GM23338 (cell line): ENCODE measurements at regions not wholly inside any gene's neighbourhood (a gene's known extent, or its start where the extent isn't known, plus 50 kb on each side); places are given as distances from the start of the nearest gene placed in this dataset.

Experiments used
- ATAC-seq: fragments of 200-7000 bp; cut with Tn5 transposase; 3 replicates; pipeline ENCODE4 v1.9.1; 2020
- DNase-seq: peaks from one replicate; pipeline ENCODE4 v3.0.0-alpha.2; 2015; ENCODE audit warnings: low spot score
- H2AFZ ChIP-seq: fragments of 200-600 bp; sonication (generic); 2 replicates; pipeline ENCODE4 v1.8.0; 2016; ENCODE audit warnings: antibody characterized with exemption, mild to moderate bottlenecking, moderate library complexity
- H3F3A ChIP-seq: fragments of 200-600 bp; sonication (generic); replicated peaks from 2 replicates; pipeline ENCODE4 v1.8.0; 2017; ENCODE audit warnings: antibody characterized with exemption, mixed run types, low read depth
- H3K27ac ChIP-seq: fragments of 200-600 bp; sonication (generic); 2 replicates; pipeline ENCODE4 v1.6.1; 2016; ENCODE audit warnings: low read depth
- H3K27me3 ChIP-seq: fragments of 200-600 bp; sonication (generic); 2 replicates; pipeline ENCODE4 v1.8.0; 2016; ENCODE audit warnings: mild to moderate bottlenecking, mixed run types, moderate library complexity; ENCODE audit not compliant: insufficient read depth
- H3K36me3 ChIP-seq: fragments of 200-600 bp; sonication (generic); 2 replicates; pipeline ENCODE4 v1.8.0; 2016; ENCODE audit warnings: mild to moderate bottlenecking; ENCODE audit not compliant: insufficient read depth
- H3K4me1 ChIP-seq: fragments of 200-600 bp; sonication (generic); 2 replicates; pipeline ENCODE4 v1.8.0; 2016; ENCODE audit warnings: mild to moderate bottlenecking, moderate library complexity; ENCODE audit not compliant: insufficient read depth
- H3K4me2 ChIP-seq: fragments of 200-600 bp; sonication (generic); 2 replicates; pipeline ENCODE4 v1.7.1; 2017; ENCODE audit warnings: mixed run types
- H3K4me3 ChIP-seq: fragments of 200-600 bp; sonication (generic); 2 replicates; pipeline ENCODE4 v1.6.1; 2016; ENCODE audit warnings: mixed run types
- H3K79me2 ChIP-seq: fragments of 200-600 bp; sonication (generic); replicated peaks from 2 replicates; pipeline ENCODE4 v1.8.0; 2017; ENCODE audit warnings: mild to moderate bottlenecking; ENCODE audit not compliant: insufficient read depth
- H3K9me2 ChIP-seq: fragments of 200-600 bp; sonication (generic); 2 replicates; pipeline ENCODE4 v1.8.0; 2017; ENCODE audit not compliant: insufficient read depth
- H4K20me1 ChIP-seq: fragments of 200-600 bp; sonication (generic); replicated peaks from 2 replicates; pipeline ENCODE4 v1.8.0; 2017; ENCODE audit warnings: mild to moderate bottlenecking; ENCODE audit not compliant: insufficient read depth
- H3K27ac Mint-ChIP-seq: 2 replicates; pipeline ENCODE4 v1.8.0; 2020; ENCODE audit warnings: inconsistent platforms, mild to moderate bottlenecking, moderate library complexity, mixed read lengths
- H3K27me3 Mint-ChIP-seq: 3 replicates; pipeline ENCODE4 v1.8.0; 2022; ENCODE audit warnings: low read depth, mild to moderate bottlenecking, moderate library complexity, mixed read lengths, inconsistent platforms; ENCODE audit not compliant: insufficient read depth, poor library complexity
- H3K36me3 Mint-ChIP-seq: 3 replicates; pipeline ENCODE4 v1.8.0; 2021; ENCODE audit warnings: low read depth, mild to moderate bottlenecking, inconsistent platforms, moderate library complexity, mixed read lengths
- H3K4me1 Mint-ChIP-seq: 3 replicates; pipeline ENCODE4 v1.8.0; 2020; ENCODE audit warnings: mild to moderate bottlenecking, inconsistent platforms, mixed read lengths
- H3K4me3 Mint-ChIP-seq: 3 replicates; pipeline ENCODE4 v1.8.0; 2021; ENCODE audit warnings: moderate library complexity, mild to moderate bottlenecking, inconsistent platforms, mixed read lengths
- H3K9me3 Mint-ChIP-seq: 3 replicates; pipeline ENCODE4 v1.8.0; 2020; ENCODE audit warnings: moderate library complexity, mild to moderate bottlenecking, inconsistent platforms, mixed read lengths
- CREB1 ChIP-seq: fragments of 250-450 bp; sonication (Bioruptor Pico); IDR thresholded peaks from 2 replicates; pipeline ENCODE4 v1.5.0; 2020; ENCODE audit warnings: low read depth, mild to moderate bottlenecking, moderate library complexity
- EZH2 ChIP-seq: fragments of 200-600 bp; sonication (generic); IDR thresholded peaks from one replicate; pipeline ENCODE4 v1.8.0; 2017; ENCODE audit warnings: antibody characterized with exemption, mild to moderate bottlenecking, low read depth; ENCODE audit not compliant: unreplicated experiment
- EZH2phosphoT487 ChIP-seq: fragments of 200-600 bp; sonication (generic); IDR thresholded peaks from one replicate; pipeline ENCODE4 v1.8.1; 2018; ENCODE audit warnings: antibody characterized with exemption; ENCODE audit not compliant: unreplicated experiment
- JUNB ChIP-seq: IDR thresholded peaks from one replicate; pipeline ENCODE4 v1.6.1; 2016; ENCODE audit warnings: antibody characterized with exemption; ENCODE audit not compliant: unreplicated experiment
- NANOG ChIP-seq: IDR thresholded peaks from 2 replicates; pipeline ENCODE4 v1.6.1; 2016; ENCODE audit warnings: antibody characterized with exemption, borderline replicate concordance
- POLR2AphosphoS5 ChIP-seq: IDR thresholded peaks from 2 replicates; pipeline ENCODE4 v1.6.1; 2016; ENCODE audit warnings: antibody characterized with exemption, low read depth
- REST ChIP-seq: IDR thresholded peaks from one replicate; pipeline ENCODE4 v1.6.1; 2018; ENCODE audit warnings: antibody characterized with exemption; ENCODE audit not compliant: unreplicated experiment
- STAT1 ChIP-seq: IDR thresholded peaks from one replicate; pipeline ENCODE4 v1.6.1; 2016; ENCODE audit warnings: antibody characterized with exemption; ENCODE audit not compliant: unreplicated experiment
- ZNF114 ChIP-seq: fragments of 250-450 bp; sonication (Bioruptor Pico); IDR thresholded peaks from 2 replicates; pipeline ENCODE4 v1.5.0; 2020; ENCODE audit warnings: mild to moderate bottlenecking, moderate library complexity
- ZNF331 ChIP-seq: fragments of 250-450 bp; sonication (Bioruptor Pico); IDR thresholded peaks from 2 replicates; pipeline ENCODE4 v1.5.0; 2020; ENCODE audit warnings: low read depth, mild to moderate bottlenecking, moderate library complexity
- TF ChIP-seq, protein P1 (sequence below): IDR thresholded peaks from 2 replicates; pipeline ENCODE4 v1.6.1; 2016; ENCODE audit warnings: antibody characterized with exemption
- TF ChIP-seq, protein P2 (sequence below): fragments of 250-450 bp; sonication (Bioruptor Pico); IDR thresholded peaks from 2 replicates; pipeline ENCODE4 v1.5.0; 2020; ENCODE audit warnings: mild to moderate bottlenecking, moderate library complexity
- TF ChIP-seq, protein P3 (sequence below), 2 experiments: fragments of 200-600 bp in 1 of 2; sonication (generic) in 1 of 2; conservative IDR thresholded peaks; 2 replicates each; pipeline versions ENCODE4 v1.5.1 to v1.6.1; 2016 to 2017; ENCODE audit warnings: antibody characterized with exemption in 2 of 2, low read depth in 2 of 2, mild to moderate bottlenecking in 2 of 2, moderate library complexity in 1 of 2

- no peak overlapping the region for H3K4me3 Mint-ChIP-seq
These were observed 308.8 kb downstream of the HHIPL2 start for GRCh38 chr1:222239130-222239529.

More at GRCh38 chr1:222239130-222239529, 308.8 kb downstream of the HHIPL2 start:
- Mint-ChIP-seq H3K36me3 (peaks cover 3% of the 10 kb centered on the region; the same call in 1 of the 3 replicates), H3K27me3 (peaks cover 3% of the 10 kb centered on the region), H3K4me1 (peaks cover 17% of the 10 kb centered on the region), H3K27ac (no peak overlapping the region), H3K9me3 (no peaks in the 10 kb centered on the region)
- H3K27me3 ChIP-seq: no peaks in the 10 kb centered on the region
- no peak overlapping the region for H2AFZ ChIP-seq
- no peaks in the 10 kb centered on the region for H3K36me3 ChIP-seq
- H3K4me3 ChIP-seq: no peak overlapping the region
- ATAC-seq (no peak), DNase-seq (no peak)
- no peak overlapping the region for H3K4me2 ChIP-seq
- no peaks in the 10 kb centered on the region for H3F3A ChIP-seq
- peaks cover 32% of the 10 kb centered on the region for H3K4me1 ChIP-seq
- no peaks in the 10 kb centered on the region for H3K79me2 ChIP-seq
- H3K9me2 ChIP-seq: peaks cover 13% of the 10 kb centered on the region
- H4K20me1 ChIP-seq: no peaks in the 10 kb centered on the region
- H3K27ac ChIP-seq: no peak overlapping the region
- no peak for TF ChIP-seq REST
- no peak for TF ChIP-seq EZH2phosphoT487
- no peak for TF ChIP-seq CREB1 (CRISPR knock-in tag)
- TF ChIP-seq, protein P1, sequence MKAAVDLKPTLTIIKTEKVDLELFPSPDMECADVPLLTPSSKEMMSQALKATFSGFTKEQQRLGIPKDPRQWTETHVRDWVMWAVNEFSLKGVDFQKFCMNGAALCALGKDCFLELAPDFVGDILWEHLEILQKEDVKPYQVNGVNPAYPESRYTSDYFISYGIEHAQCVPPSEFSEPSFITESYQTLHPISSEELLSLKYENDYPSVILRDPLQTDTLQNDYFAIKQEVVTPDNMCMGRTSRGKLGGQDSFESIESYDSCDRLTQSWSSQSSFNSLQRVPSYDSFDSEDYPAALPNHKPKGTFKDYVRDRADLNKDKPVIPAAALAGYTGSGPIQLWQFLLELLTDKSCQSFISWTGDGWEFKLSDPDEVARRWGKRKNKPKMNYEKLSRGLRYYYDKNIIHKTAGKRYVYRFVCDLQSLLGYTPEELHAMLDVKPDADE: no peak
- no peak for TF ChIP-seq JUNB
- TF ChIP-seq, protein P2, sequence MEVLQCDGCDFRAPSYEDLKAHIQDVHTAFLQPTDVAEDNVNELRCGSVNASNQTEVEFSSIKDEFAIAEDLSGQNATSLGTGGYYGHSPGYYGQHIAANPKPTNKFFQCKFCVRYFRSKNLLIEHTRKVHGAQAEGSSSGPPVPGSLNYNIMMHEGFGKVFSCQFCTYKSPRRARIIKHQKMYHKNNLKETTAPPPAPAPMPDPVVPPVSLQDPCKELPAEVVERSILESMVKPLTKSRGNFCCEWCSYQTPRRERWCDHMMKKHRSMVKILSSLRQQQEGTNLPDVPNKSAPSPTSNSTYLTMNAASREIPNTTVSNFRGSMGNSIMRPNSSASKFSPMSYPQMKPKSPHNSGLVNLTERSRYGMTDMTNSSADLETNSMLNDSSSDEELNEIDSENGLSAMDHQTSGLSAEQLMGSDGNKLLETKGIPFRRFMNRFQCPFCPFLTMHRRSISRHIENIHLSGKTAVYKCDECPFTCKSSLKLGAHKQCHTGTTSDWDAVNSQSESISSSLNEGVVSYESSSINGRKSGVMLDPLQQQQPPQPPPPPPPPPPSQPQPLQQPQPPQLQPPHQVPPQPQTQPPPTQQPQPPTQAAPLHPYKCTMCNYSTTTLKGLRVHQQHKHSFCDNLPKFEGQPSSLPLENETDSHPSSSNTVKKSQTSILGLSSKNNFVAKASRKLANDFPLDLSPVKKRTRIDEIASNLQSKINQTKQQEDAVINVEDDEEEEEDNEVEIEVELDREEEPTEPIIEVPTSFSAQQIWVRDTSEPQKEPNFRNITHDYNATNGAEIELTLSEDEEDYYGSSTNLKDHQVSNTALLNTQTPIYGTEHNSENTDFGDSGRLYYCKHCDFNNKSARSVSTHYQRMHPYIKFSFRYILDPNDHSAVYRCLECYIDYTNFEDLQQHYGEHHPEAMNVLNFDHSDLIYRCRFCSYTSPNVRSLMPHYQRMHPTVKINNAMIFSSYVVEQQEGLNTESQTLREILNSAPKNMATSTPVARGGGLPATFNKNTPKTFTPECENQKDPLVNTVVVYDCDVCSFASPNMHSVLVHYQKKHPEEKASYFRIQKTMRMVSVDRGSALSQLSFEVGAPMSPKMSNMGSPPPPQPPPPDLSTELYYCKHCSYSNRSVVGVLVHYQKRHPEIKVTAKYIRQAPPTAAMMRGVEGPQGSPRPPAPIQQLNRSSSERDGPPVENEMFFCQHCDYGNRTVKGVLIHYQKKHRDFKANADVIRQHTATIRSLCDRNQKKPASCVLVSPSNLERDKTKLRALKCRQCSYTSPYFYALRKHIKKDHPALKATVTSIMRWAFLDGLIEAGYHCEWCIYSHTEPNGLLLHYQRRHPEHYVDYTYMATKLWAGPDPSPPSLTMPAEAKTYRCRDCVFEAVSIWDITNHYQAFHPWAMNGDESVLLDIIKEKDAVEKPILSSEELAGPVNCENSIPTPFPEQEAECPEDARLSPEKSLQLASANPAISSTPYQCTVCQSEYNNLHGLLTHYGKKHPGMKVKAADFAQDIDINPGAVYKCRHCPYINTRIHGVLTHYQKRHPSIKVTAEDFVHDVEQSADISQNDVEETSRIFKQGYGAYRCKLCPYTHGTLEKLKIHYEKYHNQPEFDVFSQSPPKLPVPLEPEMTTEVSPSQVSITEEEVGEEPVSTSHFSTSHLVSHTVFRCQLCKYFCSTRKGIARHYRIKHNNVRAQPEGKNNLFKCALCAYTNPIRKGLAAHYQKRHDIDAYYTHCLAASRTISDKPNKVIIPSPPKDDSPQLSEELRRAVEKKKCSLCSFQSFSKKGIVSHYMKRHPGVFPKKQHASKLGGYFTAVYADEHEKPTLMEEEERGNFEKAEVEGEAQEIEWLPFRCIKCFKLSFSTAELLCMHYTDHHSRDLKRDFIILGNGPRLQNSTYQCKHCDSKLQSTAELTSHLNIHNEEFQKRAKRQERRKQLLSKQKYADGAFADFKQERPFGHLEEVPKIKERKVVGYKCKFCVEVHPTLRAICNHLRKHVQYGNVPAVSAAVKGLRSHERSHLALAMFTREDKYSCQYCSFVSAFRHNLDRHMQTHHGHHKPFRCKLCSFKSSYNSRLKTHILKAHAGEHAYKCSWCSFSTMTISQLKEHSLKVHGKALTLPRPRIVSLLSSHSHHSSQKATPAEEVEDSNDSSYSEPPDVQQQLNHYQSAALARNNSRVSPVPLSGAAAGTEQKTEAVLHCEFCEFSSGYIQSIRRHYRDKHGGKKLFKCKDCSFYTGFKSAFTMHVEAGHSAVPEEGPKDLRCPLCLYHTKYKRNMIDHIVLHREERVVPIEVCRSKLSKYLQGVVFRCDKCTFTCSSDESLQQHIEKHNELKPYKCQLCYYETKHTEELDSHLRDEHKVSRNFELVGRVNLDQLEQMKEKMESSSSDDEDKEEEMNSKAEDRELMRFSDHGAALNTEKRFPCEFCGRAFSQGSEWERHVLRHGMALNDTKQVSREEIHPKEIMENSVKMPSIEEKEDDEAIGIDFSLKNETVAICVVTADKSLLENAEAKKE: no peak
- TF ChIP-seq ZNF331 (CRISPR knock-in tag): no peak
- no peak for TF ChIP-seq POLR2AphosphoS5
- TF ChIP-seq ZNF114 (CRISPR knock-in tag): no peak
- no peak for TF ChIP-seq EZH2
- TF ChIP-seq, protein P3, sequence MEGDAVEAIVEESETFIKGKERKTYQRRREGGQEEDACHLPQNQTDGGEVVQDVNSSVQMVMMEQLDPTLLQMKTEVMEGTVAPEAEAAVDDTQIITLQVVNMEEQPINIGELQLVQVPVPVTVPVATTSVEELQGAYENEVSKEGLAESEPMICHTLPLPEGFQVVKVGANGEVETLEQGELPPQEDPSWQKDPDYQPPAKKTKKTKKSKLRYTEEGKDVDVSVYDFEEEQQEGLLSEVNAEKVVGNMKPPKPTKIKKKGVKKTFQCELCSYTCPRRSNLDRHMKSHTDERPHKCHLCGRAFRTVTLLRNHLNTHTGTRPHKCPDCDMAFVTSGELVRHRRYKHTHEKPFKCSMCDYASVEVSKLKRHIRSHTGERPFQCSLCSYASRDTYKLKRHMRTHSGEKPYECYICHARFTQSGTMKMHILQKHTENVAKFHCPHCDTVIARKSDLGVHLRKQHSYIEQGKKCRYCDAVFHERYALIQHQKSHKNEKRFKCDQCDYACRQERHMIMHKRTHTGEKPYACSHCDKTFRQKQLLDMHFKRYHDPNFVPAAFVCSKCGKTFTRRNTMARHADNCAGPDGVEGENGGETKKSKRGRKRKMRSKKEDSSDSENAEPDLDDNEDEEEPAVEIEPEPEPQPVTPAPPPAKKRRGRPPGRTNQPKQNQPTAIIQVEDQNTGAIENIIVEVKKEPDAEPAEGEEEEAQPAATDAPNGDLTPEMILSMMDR (conservative IDR thresholded peaks at IDR 0.05; ENCODE audit: low read depth in 2 of 2): no peak
- TF ChIP-seq NANOG: no peak
- TF ChIP-seq STAT1: no peak
